ENCODE measurements at regions not wholly inside any gene's neighbourhood (a gene's known extent, or its start where the extent isn't known, plus 50 kb on each side); places are given as distances from the start of the nearest gene placed in this dataset.

DNA sequence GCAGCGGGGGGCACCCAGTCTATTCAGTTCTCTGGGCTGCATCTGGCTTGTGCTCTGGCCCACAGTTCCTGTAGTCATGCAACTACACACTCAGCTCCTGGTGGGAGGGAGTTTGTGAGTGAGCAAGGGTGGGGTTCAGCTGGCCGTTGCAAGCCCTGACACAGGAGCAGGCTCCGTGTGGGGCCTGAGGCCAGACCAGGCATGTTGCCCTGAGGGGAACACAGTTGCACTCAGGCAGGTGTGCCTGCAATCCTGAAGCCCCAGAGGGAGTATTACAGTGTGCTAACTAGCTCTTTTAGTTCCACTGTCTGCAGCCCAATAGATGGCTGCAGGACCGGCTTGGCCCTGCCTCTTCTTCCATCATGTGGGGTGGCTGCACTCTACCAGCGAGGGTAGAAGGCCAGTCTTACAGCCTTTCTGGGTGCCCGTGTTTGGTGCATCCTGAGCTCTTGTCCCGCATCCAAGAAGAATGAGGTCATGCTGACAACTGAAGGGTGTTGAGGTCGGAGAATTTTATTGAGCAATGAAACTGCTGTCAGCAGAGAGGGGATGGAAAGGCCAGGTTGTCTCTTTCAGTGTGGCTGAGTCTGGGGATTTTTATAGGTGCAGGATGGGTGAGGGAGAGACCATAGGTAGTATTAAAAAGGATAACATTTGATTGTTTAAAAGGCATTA is 49.9 kb upstream of the ELAC2 start:
- TF ChIP-seq, protein P1, sequence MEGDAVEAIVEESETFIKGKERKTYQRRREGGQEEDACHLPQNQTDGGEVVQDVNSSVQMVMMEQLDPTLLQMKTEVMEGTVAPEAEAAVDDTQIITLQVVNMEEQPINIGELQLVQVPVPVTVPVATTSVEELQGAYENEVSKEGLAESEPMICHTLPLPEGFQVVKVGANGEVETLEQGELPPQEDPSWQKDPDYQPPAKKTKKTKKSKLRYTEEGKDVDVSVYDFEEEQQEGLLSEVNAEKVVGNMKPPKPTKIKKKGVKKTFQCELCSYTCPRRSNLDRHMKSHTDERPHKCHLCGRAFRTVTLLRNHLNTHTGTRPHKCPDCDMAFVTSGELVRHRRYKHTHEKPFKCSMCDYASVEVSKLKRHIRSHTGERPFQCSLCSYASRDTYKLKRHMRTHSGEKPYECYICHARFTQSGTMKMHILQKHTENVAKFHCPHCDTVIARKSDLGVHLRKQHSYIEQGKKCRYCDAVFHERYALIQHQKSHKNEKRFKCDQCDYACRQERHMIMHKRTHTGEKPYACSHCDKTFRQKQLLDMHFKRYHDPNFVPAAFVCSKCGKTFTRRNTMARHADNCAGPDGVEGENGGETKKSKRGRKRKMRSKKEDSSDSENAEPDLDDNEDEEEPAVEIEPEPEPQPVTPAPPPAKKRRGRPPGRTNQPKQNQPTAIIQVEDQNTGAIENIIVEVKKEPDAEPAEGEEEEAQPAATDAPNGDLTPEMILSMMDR (IDR thresholded peaks at IDR 0.05; ENCODE audit: low read depth, low read length): no peak

More for the DNA sequence above, 49.9 kb upstream of the ELAC2 start:
- no peak for DNase-seq (ENCODE audit: extremely low read depth, low read depth)
